GM19025 (cell line): ENCODE measurements at regions not wholly inside any gene's neighbourhood (a gene's known extent, or its start where the extent isn't known, plus 50 kb on each side); places are given as distances from the start of the nearest gene placed in this dataset.

Experiments used
- ATAC-seq: cut with Tn5 transposase; IDR thresholded peaks from one replicate; pipeline ENCODE4 v1.9.1; 2021; ENCODE audit warnings: mild to moderate bottlenecking, low read depth, moderate library complexity; ENCODE audit not compliant: unreplicated experiment

GRCh38 chr18:2486426-2486825 lies 84.9 kb downstream of the METTL4 start:
- no peak for ATAC-seq
